NCI-H1105 treated with DMSO at 0.1 percent for 48 hours (cell line): ENCODE measurements at regions not wholly inside any gene's neighbourhood (a gene's known extent, or its start where the extent isn't known, plus 50 kb on each side); places are given as distances from the start of the nearest gene placed in this dataset.
"Not testable (repeated sequence)": the region's sequence is repeated elsewhere in the genome, so short reads cannot be mapped to it uniquely, and the experiment has no call there.

Experiments
- DNase-seq: peaks from one replicate; lab custom pipeline; 2025; lab: John Stamatoyannopoulos, UW

- peak; percentile 92 for DNase-seq
Observed at GRCh38 chr6:3549314-3549940, 92.6 kb upstream of the SLC22A23 start.

- no peak for DNase-seq
Observed at GRCh38 chr6:3546121-3546520, 89.3 kb upstream of the SLC22A23 start.

- DNase-seq = no peak
Observed at GRCh38 chr6:3545156-3545555, 88.3 kb upstream of the SLC22A23 start.

- peak; percentile 40 for DNase-seq
Observed at GRCh38 chr6:3542032-3542640, 85.3 kb upstream of the SLC22A23 start.

GRCh38 chr6:3541006-3541585 lies 84.2 kb upstream of the SLC22A23 start:
- DNase-seq = no peak

- no peak for DNase-seq
Observed at GRCh38 chr6:3540253-3540820, 83.5 kb upstream of the SLC22A23 start.

- DNase-seq = no peak
Observed at GRCh38 chr6:3538536-3538935, 81.7 kb upstream of the SLC22A23 start.

GRCh38 chr6:3536901-3537300 lies 80.1 kb upstream of the SLC22A23 start:
- no peak for DNase-seq

GRCh38 chr6:3535776-3536435 lies 79.1 kb upstream of the SLC22A23 start:
- no peak for DNase-seq

GRCh38 chr6:3535033-3535775 lies 78.4 kb upstream of the SLC22A23 start:
- no peak for DNase-seq

GRCh38 chr6:3534599-3534998 lies 77.7 kb upstream of the SLC22A23 start:
- DNase-seq = no peak

GRCh38 chr6:3533981-3534380 lies 77.1 kb upstream of the SLC22A23 start:
- DNase-seq = no peak

GRCh38 chr6:3532296-3532916 lies 75.6 kb upstream of the SLC22A23 start:
- no peak for DNase-seq

GRCh38 chr6:3531481-3531880 lies 74.6 kb upstream of the SLC22A23 start:
- DNase-seq = no peak

- no peak for DNase-seq
Observed at GRCh38 chr6:3530515-3530914, 73.7 kb upstream of the SLC22A23 start.

GRCh38 chr6:3529721-3530120 lies 72.9 kb upstream of the SLC22A23 start:
- DNase-seq = no peak

GRCh38 chr6:3529232-3529631 lies 72.4 kb upstream of the SLC22A23 start:
- no peak for DNase-seq

GRCh38 chr6:3528081-3528671 lies 71.3 kb upstream of the SLC22A23 start:
- not testable (repeated sequence) for DNase-seq

- no peak for DNase-seq
Observed at GRCh38 chr6:3527651-3527977, 70.8 kb upstream of the SLC22A23 start.

- DNase-seq = no peak
Observed at GRCh38 chr6:3526962-3527650, 70.3 kb upstream of the SLC22A23 start.

- DNase-seq = no peak
Observed at GRCh38 chr6:3525915-3526314, 69.1 kb upstream of the SLC22A23 start.
